WTC11 (cell line): ENCODE measurements at regions not wholly inside any gene's neighbourhood (a gene's known extent, or its start where the extent isn't known, plus 50 kb on each side); places are given as distances from the start of the nearest gene placed in this dataset.

Experiments used
- ARID4B ChIP-seq: sonication (generic); formaldehyde crosslinking; IDR thresholded peaks from 2 replicates; pipeline ENCODE4 v1.8.0; 2023; ENCODE audit warnings: missing genetic modification reagents, mild to moderate bottlenecking, borderline replicate concordance
- ATF3 ChIP-seq: sonication (generic); formaldehyde crosslinking; conservative IDR thresholded peaks from 2 replicates; pipeline ENCODE4 v1.8.1; 2022; ENCODE audit warnings: mild to moderate bottlenecking, missing genetic modification reagents
- CREB1 ChIP-seq: sonication (generic); formaldehyde crosslinking; IDR thresholded peaks from 2 replicates; pipeline ENCODE4 v1.8.0; 2023; ENCODE audit warnings: mild to moderate bottlenecking, missing genetic modification reagents
- ESRRA ChIP-seq: sonication (generic); formaldehyde crosslinking; IDR thresholded peaks from 2 replicates; pipeline ENCODE4 v1.8.1; 2022; ENCODE audit warnings: mild to moderate bottlenecking, missing genetic modification reagents, borderline replicate concordance
- NFATC4 ChIP-seq: fragments of 250-450 bp; sonication (Bioruptor Pico); IDR thresholded peaks from 2 replicates; pipeline ENCODE4 v1.9.0; 2021; ENCODE audit warnings: mild to moderate bottlenecking
- NR3C1 ChIP-seq: sonication (generic); formaldehyde crosslinking; conservative IDR thresholded peaks from 2 replicates; pipeline ENCODE4 v1.8.1; 2023; ENCODE audit warnings: low read depth, mild to moderate bottlenecking, missing genetic modification reagents
- RORB ChIP-seq: fragments of 250-450 bp; sonication (Bioruptor Pico); IDR thresholded peaks from 2 replicates; pipeline ENCODE4 v1.9.0; 2021; ENCODE audit warnings: mild to moderate bottlenecking
- USF1 ChIP-seq: sonication (generic); formaldehyde crosslinking; IDR thresholded peaks from 2 replicates; pipeline ENCODE4 v1.8.0; 2022; ENCODE audit warnings: mild to moderate bottlenecking, missing genetic modification reagents
- ZNF121 ChIP-seq: sonication (generic); formaldehyde crosslinking; IDR thresholded peaks from 2 replicates; pipeline ENCODE4 v1.8.0; 2023; ENCODE audit warnings: missing genetic modification reagents
- TF ChIP-seq, protein P1 (sequence below): fragments of 200-600 bp; IDR thresholded peaks from 2 replicates; pipeline ENCODE4 v1.8.0; 2022; ENCODE audit warnings: antibody characterized with exemption
- TF ChIP-seq, protein P2 (sequence below): sonication (generic); formaldehyde crosslinking; IDR thresholded peaks from 2 replicates; pipeline ENCODE4 v1.8.0; 2022; ENCODE audit warnings: mild to moderate bottlenecking, missing genetic modification reagents
- TF ChIP-seq, protein P3 (sequence below): sonication (generic); formaldehyde crosslinking; IDR thresholded peaks from 2 replicates; pipeline ENCODE4 v1.8.0; 2022; ENCODE audit warnings: mild to moderate bottlenecking, missing genetic modification reagents

- TF ChIP-seq, protein P1, sequence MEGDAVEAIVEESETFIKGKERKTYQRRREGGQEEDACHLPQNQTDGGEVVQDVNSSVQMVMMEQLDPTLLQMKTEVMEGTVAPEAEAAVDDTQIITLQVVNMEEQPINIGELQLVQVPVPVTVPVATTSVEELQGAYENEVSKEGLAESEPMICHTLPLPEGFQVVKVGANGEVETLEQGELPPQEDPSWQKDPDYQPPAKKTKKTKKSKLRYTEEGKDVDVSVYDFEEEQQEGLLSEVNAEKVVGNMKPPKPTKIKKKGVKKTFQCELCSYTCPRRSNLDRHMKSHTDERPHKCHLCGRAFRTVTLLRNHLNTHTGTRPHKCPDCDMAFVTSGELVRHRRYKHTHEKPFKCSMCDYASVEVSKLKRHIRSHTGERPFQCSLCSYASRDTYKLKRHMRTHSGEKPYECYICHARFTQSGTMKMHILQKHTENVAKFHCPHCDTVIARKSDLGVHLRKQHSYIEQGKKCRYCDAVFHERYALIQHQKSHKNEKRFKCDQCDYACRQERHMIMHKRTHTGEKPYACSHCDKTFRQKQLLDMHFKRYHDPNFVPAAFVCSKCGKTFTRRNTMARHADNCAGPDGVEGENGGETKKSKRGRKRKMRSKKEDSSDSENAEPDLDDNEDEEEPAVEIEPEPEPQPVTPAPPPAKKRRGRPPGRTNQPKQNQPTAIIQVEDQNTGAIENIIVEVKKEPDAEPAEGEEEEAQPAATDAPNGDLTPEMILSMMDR: no peak
- TF ChIP-seq ARID4B (CRISPR knock-in tag) (no peak), RORB (CRISPR knock-in tag) (no peak), ZNF121 (CRISPR knock-in tag) (no peak), NFATC4 (no peak), ESRRA (no peak), ATF3 (CRISPR knock-in tag) (no peak), CREB1 (CRISPR knock-in tag) (no peak), USF1 (CRISPR knock-in tag) (no peak), NR3C1 (CRISPR knock-in tag) (no peak)
- TF ChIP-seq, protein P2, sequence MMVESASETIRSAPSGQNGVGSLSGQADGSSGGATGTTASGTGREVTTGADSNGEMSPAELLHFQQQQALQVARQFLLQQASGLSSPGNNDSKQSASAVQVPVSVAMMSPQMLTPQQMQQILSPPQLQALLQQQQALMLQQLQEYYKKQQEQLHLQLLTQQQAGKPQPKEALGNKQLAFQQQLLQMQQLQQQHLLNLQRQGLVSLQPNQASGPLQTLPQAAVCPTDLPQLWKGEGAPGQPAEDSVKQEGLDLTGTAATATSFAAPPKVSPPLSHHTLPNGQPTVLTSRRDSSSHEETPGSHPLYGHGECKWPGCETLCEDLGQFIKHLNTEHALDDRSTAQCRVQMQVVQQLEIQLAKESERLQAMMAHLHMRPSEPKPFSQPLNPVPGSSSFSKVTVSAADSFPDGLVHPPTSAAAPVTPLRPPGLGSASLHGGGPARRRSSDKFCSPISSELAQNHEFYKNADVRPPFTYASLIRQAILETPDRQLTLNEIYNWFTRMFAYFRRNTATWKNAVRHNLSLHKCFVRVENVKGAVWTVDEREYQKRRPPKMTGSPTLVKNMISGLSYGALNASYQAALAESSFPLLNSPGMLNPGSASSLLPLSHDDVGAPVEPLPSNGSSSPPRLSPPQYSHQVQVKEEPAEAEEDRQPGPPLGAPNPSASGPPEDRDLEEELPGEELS (CRISPR knock-in tag): no peak
- TF ChIP-seq, protein P3, sequence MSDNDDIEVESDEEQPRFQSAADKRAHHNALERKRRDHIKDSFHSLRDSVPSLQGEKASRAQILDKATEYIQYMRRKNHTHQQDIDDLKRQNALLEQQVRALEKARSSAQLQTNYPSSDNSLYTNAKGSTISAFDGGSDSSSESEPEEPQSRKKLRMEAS (CRISPR knock-in tag): no peak
These were observed 201.2 kb downstream of the MYCN start for GRCh38 chr2:16141641-16141921.
